Keratinocyte (primary cell): ENCODE measurements at regions not wholly inside any gene's neighbourhood (a gene's known extent, or its start where the extent isn't known, plus 50 kb on each side); places are given as distances from the start of the nearest gene placed in this dataset.
"Not testable (repeated sequence)": the region's sequence is repeated elsewhere in the genome, so short reads cannot be mapped to it uniquely, and the experiment has no call there.

Experiments used
- DNase-seq: peaks from one replicate; pipeline ENCODE4 v3.0.0-alpha.2; 2011; ENCODE audit warnings: low read depth, missing footprints, low spot score
- FAIRE-seq: peaks from 2 replicates; lab custom pipeline; 2011; peaks lifted over from hg19 to GRCh38; lab: Jason Lieb, UNC
- H2AFZ ChIP-seq: 2 replicates; pipeline ENCODE4 v1.6.0; 2012; ENCODE audit warnings: low read length, control low read depth, inconsistent platforms; ENCODE audit not compliant: control insufficient read depth
- H3K27ac ChIP-seq: 2 replicates; pipeline ENCODE4 v1.5.1; 2011; ENCODE audit warnings: low read length; ENCODE audit not compliant: control insufficient read depth, insufficient read depth
- H3K27me3 ChIP-seq: 3 replicates; pipeline ENCODE4 v1.6.0; 2011; ENCODE audit warnings: low read length; ENCODE audit not compliant: control insufficient read depth, insufficient read depth; ENCODE audit errors: extremely low read depth
- H3K36me3 ChIP-seq, 2 experiments: 2 replicates in 1 of 2; 3 replicates in 1 of 2; pipeline ENCODE4 v1.5.1; 2011; ENCODE audit warnings: low read length in 2 of 2, mild to moderate bottlenecking in 1 of 2; ENCODE audit not compliant: control insufficient read depth in 2 of 2, insufficient read depth in 2 of 2; ENCODE audit errors: extremely low read depth in 1 of 2
- H3K4me1 ChIP-seq: 3 replicates; pipeline ENCODE4 v1.5.1; 2011; ENCODE audit warnings: low read length; ENCODE audit not compliant: control insufficient read depth, insufficient read depth; ENCODE audit errors: extremely low read depth
- H3K4me2 ChIP-seq: 3 replicates; pipeline ENCODE4 v1.6.0; 2011; ENCODE audit warnings: low read depth, low read length; ENCODE audit not compliant: control insufficient read depth, insufficient read depth; ENCODE audit errors: extremely low read depth
- H3K4me3 ChIP-seq, 3 experiments: fragments of 200-600 bp in 1 of 3; sonication (generic) in 1 of 3; 2 replicates in 2 of 3; 3 replicates in 1 of 3; pipeline ENCODE4 v1.5.1; 2011 to 2016; ENCODE audit warnings: low read length in 3 of 3, mild to moderate bottlenecking in 3 of 3, control low read depth in 2 of 3, inconsistent platforms in 1 of 3, low read depth in 1 of 3, mixed read lengths in 1 of 3, mixed run types in 1 of 3, moderate library complexity in 1 of 3; ENCODE audit not compliant: control insufficient read depth in 2 of 3, insufficient read depth in 2 of 3; ENCODE audit errors: extremely low read depth in 1 of 3
- H3K79me2 ChIP-seq: 2 replicates; pipeline ENCODE4 v1.6.0; 2012; ENCODE audit warnings: low read length; ENCODE audit not compliant: control insufficient read depth, insufficient read depth
- H3K9ac ChIP-seq: 3 replicates; pipeline ENCODE4 v1.6.0; 2011; ENCODE audit warnings: low read length; ENCODE audit not compliant: control insufficient read depth, insufficient read depth; ENCODE audit errors: extremely low read depth
- H3K9me1 ChIP-seq: 3 replicates; pipeline ENCODE4 v1.6.0; 2011; ENCODE audit warnings: low read length; ENCODE audit not compliant: control insufficient read depth, insufficient read depth; ENCODE audit errors: extremely low read depth
- H3K9me3 ChIP-seq: 2 replicates; pipeline ENCODE4 v1.5.1; 2012; ENCODE audit warnings: low read depth, low read length; ENCODE audit not compliant: control insufficient read depth
- H4K20me1 ChIP-seq: 3 replicates; pipeline ENCODE4 v1.6.0; 2011; ENCODE audit warnings: low read length; ENCODE audit not compliant: control insufficient read depth, insufficient read depth; ENCODE audit errors: extremely low read depth
- EZH2 ChIP-seq: IDR thresholded peaks from one replicate; pipeline ENCODE4 v1.6.1; 2012; ENCODE audit warnings: inconsistent platforms, mild to moderate bottlenecking, low read length, moderate library complexity
- dilution Hi-C: fragments of 300-500 bp; cut with MboI; formaldehyde crosslinking; loops from one replicate; pipeline ENCODE4 v1.7.0; 2020; ENCODE audit warnings: low sequenced_read_pairs; ENCODE audit not compliant: extremely low pct_ligation_motif_present
- TF ChIP-seq, protein P1 (sequence below), 3 experiments: IDR thresholded peaks in 1 of 3; conservative IDR thresholded peaks in 1 of 3; optimal IDR thresholded peaks in 1 of 3; 2 replicates in 2 of 3; 3 replicates in 1 of 3; pipeline versions ENCODE3 to v1.5.1; 2011; ENCODE audit warnings: low read length in 3 of 3, mild to moderate bottlenecking in 3 of 3, moderate library complexity in 2 of 3, control low read depth in 1 of 3, inconsistent platforms in 1 of 3; ENCODE audit not compliant: insufficient read depth in 2 of 3; ENCODE audit errors: extremely low read depth in 1 of 3

DNA sequence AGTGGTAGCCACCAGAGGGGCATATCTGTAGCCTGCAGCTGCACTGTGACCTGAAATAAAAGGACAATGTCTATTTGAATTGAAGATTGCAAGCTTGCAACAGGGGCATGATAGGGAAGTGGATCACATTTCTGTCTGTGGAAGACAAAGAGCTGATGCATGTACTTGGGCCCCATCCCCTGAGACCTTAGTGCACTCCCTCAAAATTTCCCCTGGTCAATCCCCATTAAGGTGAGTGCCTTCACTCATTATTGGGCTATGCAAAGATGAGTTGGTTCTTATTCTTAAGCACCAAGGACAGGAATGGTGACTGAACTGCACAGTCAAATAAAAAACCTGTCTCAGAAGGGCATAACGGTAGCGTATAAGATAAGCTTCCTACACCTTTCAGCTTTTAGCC is 273.1 kb upstream of the ARSJ start:
- FAIRE-seq (no peak), DNase-seq (no peak)
- H3K9ac ChIP-seq = no peak overlapping the region
- no peaks in the 10 kb centered on the region for H4K20me1 ChIP-seq
- no peak overlapping the region for H3K27ac ChIP-seq
- no peaks in the 10 kb centered on the region for H3K36me3 ChIP-seq
- H3K4me1 ChIP-seq = peaks cover 13% of the 10 kb centered on the region
- no peaks in the 10 kb centered on the region for H3K27me3 ChIP-seq
- no peak for TF ChIP-seq EZH2
- TF ChIP-seq, protein P1, sequence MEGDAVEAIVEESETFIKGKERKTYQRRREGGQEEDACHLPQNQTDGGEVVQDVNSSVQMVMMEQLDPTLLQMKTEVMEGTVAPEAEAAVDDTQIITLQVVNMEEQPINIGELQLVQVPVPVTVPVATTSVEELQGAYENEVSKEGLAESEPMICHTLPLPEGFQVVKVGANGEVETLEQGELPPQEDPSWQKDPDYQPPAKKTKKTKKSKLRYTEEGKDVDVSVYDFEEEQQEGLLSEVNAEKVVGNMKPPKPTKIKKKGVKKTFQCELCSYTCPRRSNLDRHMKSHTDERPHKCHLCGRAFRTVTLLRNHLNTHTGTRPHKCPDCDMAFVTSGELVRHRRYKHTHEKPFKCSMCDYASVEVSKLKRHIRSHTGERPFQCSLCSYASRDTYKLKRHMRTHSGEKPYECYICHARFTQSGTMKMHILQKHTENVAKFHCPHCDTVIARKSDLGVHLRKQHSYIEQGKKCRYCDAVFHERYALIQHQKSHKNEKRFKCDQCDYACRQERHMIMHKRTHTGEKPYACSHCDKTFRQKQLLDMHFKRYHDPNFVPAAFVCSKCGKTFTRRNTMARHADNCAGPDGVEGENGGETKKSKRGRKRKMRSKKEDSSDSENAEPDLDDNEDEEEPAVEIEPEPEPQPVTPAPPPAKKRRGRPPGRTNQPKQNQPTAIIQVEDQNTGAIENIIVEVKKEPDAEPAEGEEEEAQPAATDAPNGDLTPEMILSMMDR (optimal IDR thresholded peaks at IDR 0.05 in 1 of 3, IDR thresholded peaks at IDR 0.05 in 1 of 3, conservative IDR thresholded peaks at IDR 0.05 in 1 of 3; ENCODE audit: extremely low read depth in 1 of 3, insufficient read depth in 2 of 3, low read length in 3 of 3) = no peak
- dilution Hi-C loops = no loop called here
- H2AFZ ChIP-seq = no peak overlapping the region
- no peak overlapping the region for H3K4me3 ChIP-seq
- no peaks in the 10 kb centered on the region for H3K79me2 ChIP-seq
- H3K4me2 ChIP-seq = no peak overlapping the region
- no peaks in the 10 kb centered on the region for H3K9me3 ChIP-seq
- no peaks in the 10 kb centered on the region for H3K9me1 ChIP-seq

DNA sequence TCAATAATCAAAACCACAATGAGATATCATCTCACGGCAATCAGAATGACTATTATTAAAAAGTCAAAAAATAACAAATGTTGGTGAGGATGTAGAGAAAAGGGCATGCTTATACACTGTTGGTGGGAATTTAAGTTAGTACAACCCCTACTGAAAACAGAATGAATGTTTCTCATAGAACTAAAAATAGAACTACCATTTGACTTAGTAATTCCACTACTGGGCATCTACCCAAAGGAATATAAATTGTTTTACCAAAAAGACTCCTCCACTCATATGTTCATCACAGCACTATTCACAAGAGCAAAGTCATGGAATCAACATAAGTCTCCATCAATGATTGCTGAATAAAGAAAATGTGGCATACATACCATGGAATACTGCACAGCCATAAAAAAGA is 278.1 kb upstream of the ARSJ start:
- Histone ChIP-seq H2AFZ (no peak overlapping the region), H3K27ac (no peak overlapping the region), H4K20me1 (no peaks in the 10 kb centered on the region), H3K4me1 (no peaks in the 10 kb centered on the region), H3K27me3 (no peaks in the 10 kb centered on the region), H3K4me2 (no peak overlapping the region), H3K9ac (no peak overlapping the region), H3K9me1 (no peaks in the 10 kb centered on the region), H3K9me3 (no peaks in the 10 kb centered on the region), H3K79me2 (no peaks in the 10 kb centered on the region), H3K36me3 (no peaks in the 10 kb centered on the region), H3K4me3 (no peak overlapping the region)
- TF ChIP-seq, protein P1 (optimal IDR thresholded peaks at IDR 0.05 in 1 of 3, IDR thresholded peaks at IDR 0.05 in 1 of 3, conservative IDR thresholded peaks at IDR 0.05 in 1 of 3; ENCODE audit: extremely low read depth in 1 of 3, insufficient read depth in 2 of 3, low read length in 3 of 3) = no peak
- TF ChIP-seq EZH2 = no peak
- FAIRE-seq (no peak), DNase-seq (no peak)
- dilution Hi-C loops = no loop called here

DNA sequence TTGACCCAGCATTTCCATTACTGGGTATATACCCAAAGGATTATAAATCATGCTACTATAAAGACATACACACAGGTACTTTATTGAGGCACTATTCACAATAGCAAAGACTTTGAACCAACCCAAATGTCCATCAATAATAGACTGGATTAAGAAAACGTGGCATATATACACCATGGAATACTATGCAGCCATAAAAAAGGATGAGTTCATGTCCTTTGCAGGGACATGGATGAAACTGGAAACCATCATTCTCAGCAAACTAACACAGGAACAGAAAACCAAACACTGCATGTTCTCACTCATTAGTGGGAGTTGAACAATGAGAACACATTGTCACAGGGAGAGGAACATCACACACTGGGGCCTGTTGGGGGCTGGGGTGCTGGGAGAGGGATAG is 283.0 kb upstream of the ARSJ start:
- dilution Hi-C loops = not testable (repeated sequence)

More for the DNA sequence above, 283.0 kb upstream of the ARSJ start:
- FAIRE-seq, H3K9me3 ChIP-seq, H3K9ac ChIP-seq, H3K4me2 ChIP-seq, DNase-seq, H3K4me3 ChIP-seq, H3K9me1 ChIP-seq, H4K20me1 ChIP-seq, H3K27me3 ChIP-seq, H2AFZ ChIP-seq, H3K79me2 ChIP-seq, H3K36me3 ChIP-seq, H3K27ac ChIP-seq: not testable (repeated sequence)
- H3K4me1 ChIP-seq = peaks cover 29% of the 10 kb centered on the region
